ENCODE measurements at regions not wholly inside any gene's neighbourhood (a gene's known extent, or its start where the extent isn't known, plus 50 kb on each side); places are given as distances from the start of the nearest gene placed in this dataset.

GRCh38 chrX:40460926-40461325, 119.8 kb upstream of the ATP6AP2 start:
- no peak for TF ChIP-seq CTCF (IDR thresholded peaks at IDR 0.05; ENCODE audit: borderline replicate concordance, extremely low read depth, low read length, poor library complexity, severe bottlenecking)
- no peak for TF ChIP-seq EZH2 (IDR thresholded peaks at IDR 0.05; ENCODE audit: borderline replicate concordance, low read depth, low read length, severe bottlenecking)
